DOHH2 (cell line): ENCODE measurements at regions not wholly inside any gene's neighbourhood (a gene's known extent, or its start where the extent isn't known, plus 50 kb on each side); places are given as distances from the start of the nearest gene placed in this dataset.

Source experiments
- CTCF ChIP-seq: fragments of 200-600 bp; sonication (generic); IDR thresholded peaks from one replicate; pipeline ENCODE4 v1.5.1; 2014; ENCODE audit warnings: antibody characterized with exemption, mild to moderate bottlenecking, low read depth, low read length; ENCODE audit not compliant: poor library complexity, severe bottlenecking
- EZH2phosphoT487 ChIP-seq: fragments of 200-600 bp; sonication (generic); IDR thresholded peaks from 2 replicates; pipeline ENCODE4 v1.6.1; 2017; ENCODE audit warnings: borderline replicate concordance, mild to moderate bottlenecking, antibody characterized with exemption, low read length, moderate library complexity, mixed read lengths

- TF ChIP-seq CTCF (no peak), EZH2phosphoT487 (no peak)
Observed at GRCh38 chr10:47063858-47064257, 152.6 kb downstream of the PTPN20 start.
